BLaER1 (cell line): ENCODE measurements at regions not wholly inside any gene's neighbourhood (a gene's known extent, or its start where the extent isn't known, plus 50 kb on each side); places are given as distances from the start of the nearest gene placed in this dataset.
"Not testable (repeated sequence)": the region's sequence is repeated elsewhere in the genome, so short reads cannot be mapped to it uniquely, and the experiment has no call there.

Source experiments
- H3K27ac ChIP-seq: shearing (Covaris generic); formaldehyde crosslinking; 2 replicates; pipeline ENCODE4 v1.8.1; 2022
- H3K27me3 ChIP-seq: shearing (Covaris generic); formaldehyde crosslinking; 2 replicates; pipeline ENCODE4 v1.8.1; 2022
- H3K36me3 ChIP-seq: shearing (Covaris generic); formaldehyde crosslinking; 2 replicates; pipeline ENCODE4 v1.8.1; 2022
- H3K4me1 ChIP-seq: shearing (Covaris generic); formaldehyde crosslinking; 2 replicates; pipeline ENCODE4 v1.8.1; 2022
- H3K4me2 ChIP-seq: shearing (Covaris generic); formaldehyde crosslinking; 2 replicates; pipeline ENCODE4 v1.8.1; 2022
- H3K4me3 ChIP-seq: shearing (Covaris generic); formaldehyde crosslinking; 2 replicates; pipeline ENCODE4 v1.8.1; 2022
- H3K9ac ChIP-seq: shearing (Covaris generic); formaldehyde crosslinking; 2 replicates; pipeline ENCODE4 v1.8.1; 2022
- H3K9me3 ChIP-seq: shearing (Covaris generic); formaldehyde crosslinking; 2 replicates; pipeline ENCODE4 v1.8.1; 2022
- H4K20me1 ChIP-seq: shearing (Covaris generic); formaldehyde crosslinking; 2 replicates; pipeline ENCODE4 v1.8.1; 2022
- Cebpa-rat ChIP-seq: shearing (Covaris generic); IDR thresholded peaks from 2 replicates; pipeline ENCODE4 v1.8.1; 2022

DNA sequence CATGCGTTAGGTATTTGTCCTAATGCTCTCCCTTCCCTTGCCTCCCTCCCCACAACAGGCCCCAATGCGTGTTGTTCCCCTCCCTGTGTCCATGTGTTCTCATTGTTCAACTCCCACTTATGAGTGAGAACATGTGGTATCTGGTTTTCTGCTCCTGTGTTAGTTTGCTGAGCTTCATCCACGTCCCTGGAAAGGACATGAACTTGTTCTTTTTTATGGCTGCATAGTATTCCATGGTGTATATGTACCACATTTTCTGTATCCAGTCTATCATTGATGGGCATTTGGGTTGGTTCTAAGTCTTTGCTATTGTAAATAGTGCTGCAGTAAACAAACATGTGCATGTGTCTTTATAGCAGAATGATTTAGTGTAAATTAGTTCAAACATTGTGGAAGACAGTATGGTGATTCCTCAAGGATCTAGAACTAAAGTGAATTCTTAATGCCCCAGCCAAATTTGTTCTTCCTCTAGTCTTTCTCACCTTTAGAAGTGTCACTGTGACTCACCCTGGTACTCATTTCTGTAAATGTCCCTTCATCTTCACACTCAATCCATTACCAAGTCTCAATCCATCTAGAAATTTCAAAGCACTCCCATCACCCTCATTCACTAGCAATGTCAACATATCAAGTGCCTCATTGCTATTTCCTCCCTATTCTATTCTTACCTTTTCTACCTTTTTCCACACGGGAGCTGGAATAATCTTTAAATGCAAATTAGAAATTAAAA lies 123.9 kb downstream of the MREG start:
- H3K4me2 ChIP-seq, H3K4me3 ChIP-seq, H3K27me3 ChIP-seq, H4K20me1 ChIP-seq, H3K36me3 ChIP-seq, H3K4me1 ChIP-seq, H3K9ac ChIP-seq, H3K27ac ChIP-seq, H3K9me3 ChIP-seq: not testable (repeated sequence)

DNA sequence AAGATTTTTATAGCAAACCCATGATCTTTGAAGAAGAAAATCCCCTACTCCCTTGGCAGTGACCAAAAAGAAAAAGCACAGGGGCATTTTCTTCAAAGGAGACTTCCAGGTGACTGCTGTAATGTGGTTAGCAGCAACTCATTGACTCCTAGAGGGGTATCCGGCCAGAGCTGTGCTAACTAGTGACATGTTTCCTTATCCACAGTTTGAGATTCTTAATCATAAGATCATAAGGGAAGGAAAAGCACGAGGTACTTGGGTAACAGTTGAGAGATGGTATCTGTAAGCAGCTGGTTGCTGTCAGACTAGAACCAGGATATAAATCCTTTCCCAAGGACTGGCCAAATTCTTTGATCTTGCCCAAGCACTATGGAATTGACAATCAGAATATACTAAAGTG lies 124.7 kb downstream of the MREG start:
- no peak overlapping the region for H3K27ac ChIP-seq
- no peak overlapping the region for H3K9ac ChIP-seq
- no peaks in the 10 kb centered on the region for H3K9me3 ChIP-seq
- H3K4me2 ChIP-seq: no peak overlapping the region
- no peak overlapping the region for H3K4me3 ChIP-seq
- no peaks in the 10 kb centered on the region for H4K20me1 ChIP-seq
- no peaks in the 10 kb centered on the region for H3K4me1 ChIP-seq
- no peaks in the 10 kb centered on the region for H3K36me3 ChIP-seq
- no peaks in the 10 kb centered on the region for H3K27me3 ChIP-seq
- TF ChIP-seq Cebpa-rat: no peak

DNA sequence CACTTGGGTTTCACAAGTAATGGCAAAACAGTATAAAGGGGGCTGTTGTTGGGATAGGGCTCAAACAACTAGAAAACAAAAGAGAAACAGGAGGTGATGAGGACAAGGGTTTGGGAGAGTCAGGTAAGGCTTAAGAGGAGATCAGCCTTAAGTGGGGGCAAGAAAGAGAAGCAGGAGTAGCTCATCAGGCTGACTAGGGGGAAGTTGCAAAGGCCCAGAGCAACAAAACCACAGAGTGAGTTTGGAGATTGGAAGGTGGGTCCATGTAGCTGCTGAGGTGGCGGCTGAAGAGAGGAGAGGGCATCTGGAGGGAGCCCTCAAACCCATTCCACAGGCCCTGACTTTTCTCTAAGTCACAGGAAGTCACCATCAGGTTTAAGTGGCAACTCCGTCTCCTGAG lies 126.0 kb downstream of the MREG start:
- no peak overlapping the region for H3K4me2 ChIP-seq

DNA sequence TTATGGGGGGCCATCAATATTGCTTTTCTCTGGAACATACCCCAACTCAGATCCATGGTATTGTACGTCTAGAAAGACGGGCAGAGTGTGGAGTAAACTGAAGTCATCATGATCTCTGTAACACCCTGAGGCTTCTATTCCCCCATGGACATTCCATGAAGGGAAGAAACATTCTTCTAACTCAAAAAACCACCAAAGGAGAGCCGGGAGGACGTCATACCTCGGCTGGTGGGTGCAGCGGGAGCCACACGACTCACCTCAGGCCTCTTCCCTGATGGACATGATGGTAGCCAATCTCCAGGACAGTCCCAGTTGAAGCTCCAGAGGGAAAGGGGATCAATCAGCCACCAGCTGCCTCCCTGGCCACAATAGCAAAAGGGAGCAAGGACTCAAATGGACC lies 127.3 kb downstream of the MREG start:
- Histone ChIP-seq H3K36me3 (no peaks in the 10 kb centered on the region), H3K9ac (no peak overlapping the region), H3K27ac (no peak overlapping the region), H4K20me1 (no peaks in the 10 kb centered on the region), H3K4me2 (no peak overlapping the region), H3K4me3 (no peak overlapping the region), H3K4me1 (no peaks in the 10 kb centered on the region), H3K9me3 (no peaks in the 10 kb centered on the region), H3K27me3 (no peaks in the 10 kb centered on the region)
- TF ChIP-seq Cebpa-rat: no peak

More for the DNA sequence above, 126.0 kb downstream of the MREG start:
- no peak overlapping the region for H3K27ac ChIP-seq
- H3K36me3 ChIP-seq: no peaks in the 10 kb centered on the region
- H3K4me1 ChIP-seq: no peaks in the 10 kb centered on the region
- no peak overlapping the region for H3K4me3 ChIP-seq
- H3K9ac ChIP-seq: no peak overlapping the region
- no peak for TF ChIP-seq Cebpa-rat
- no peaks in the 10 kb centered on the region for H4K20me1 ChIP-seq
- no peaks in the 10 kb centered on the region for H3K27me3 ChIP-seq
- no peaks in the 10 kb centered on the region for H3K9me3 ChIP-seq

DNA sequence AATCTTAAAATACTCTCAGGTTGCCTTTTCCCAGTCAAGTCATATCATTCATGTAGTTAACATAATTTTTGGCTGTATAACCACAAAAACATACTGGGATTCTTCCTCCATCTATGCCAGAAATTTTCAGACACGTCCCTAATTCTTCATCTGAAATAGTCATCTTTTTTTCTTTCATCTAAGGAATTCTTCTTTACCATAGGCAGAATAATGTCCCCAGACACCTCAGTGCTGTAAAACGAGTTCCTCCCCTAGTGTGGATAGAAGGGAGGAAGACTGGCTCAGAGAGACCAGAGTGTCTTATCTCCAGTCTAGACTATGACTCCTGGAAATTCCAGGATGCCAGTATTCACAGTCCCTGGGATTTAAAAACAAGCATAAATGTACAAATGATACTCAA lies 127.8 kb downstream of the MREG start:
- Histone ChIP-seq H3K27ac (no peak overlapping the region), H3K27me3 (no peaks in the 10 kb centered on the region), H3K4me2 (no peak overlapping the region), H3K9ac (no peak overlapping the region), H3K4me1 (no peaks in the 10 kb centered on the region), H4K20me1 (no peaks in the 10 kb centered on the region), H3K4me3 (no peak overlapping the region), H3K36me3 (no peaks in the 10 kb centered on the region), H3K9me3 (no peaks in the 10 kb centered on the region)
- TF ChIP-seq Cebpa-rat: no peak

DNA sequence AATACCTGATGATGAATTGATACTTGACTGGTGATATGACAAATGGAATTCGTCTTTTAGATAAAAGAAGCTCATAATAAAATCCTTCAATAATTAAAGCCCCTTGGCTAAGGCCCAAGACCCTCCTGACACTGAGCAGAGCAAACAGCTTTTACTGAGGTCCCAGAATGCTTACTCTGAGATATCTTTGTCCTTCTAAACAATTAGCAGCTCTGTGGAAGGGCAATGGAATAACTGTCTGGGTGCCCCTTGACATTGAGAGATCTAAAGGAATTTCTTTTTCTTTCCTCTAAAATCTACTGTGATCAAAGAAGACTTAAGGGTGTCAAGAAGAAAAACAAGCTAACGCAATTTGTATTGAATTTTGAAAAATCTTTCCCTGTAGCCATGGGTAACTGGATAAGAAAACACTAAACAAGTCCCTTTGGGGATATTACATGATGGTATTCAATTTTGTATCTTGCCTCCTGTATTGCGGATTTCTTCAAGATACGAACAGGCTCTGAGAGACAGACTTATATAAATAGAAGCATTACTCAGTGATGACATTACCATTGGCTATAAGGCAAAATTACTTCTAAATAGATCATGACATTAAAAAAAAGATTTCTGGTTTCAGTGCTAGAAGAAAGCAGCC lies 128.8 kb downstream of the MREG start:
- H3K27ac ChIP-seq: no peak overlapping the region
- no peaks in the 10 kb centered on the region for H3K36me3 ChIP-seq
- no peak overlapping the region for H3K4me2 ChIP-seq
- H3K9ac ChIP-seq: no peak overlapping the region
- H4K20me1 ChIP-seq: no peaks in the 10 kb centered on the region
- H3K4me3 ChIP-seq: no peak overlapping the region
- TF ChIP-seq Cebpa-rat: no peak
- no peaks in the 10 kb centered on the region for H3K27me3 ChIP-seq
- H3K9me3 ChIP-seq: no peaks in the 10 kb centered on the region
- no peaks in the 10 kb centered on the region for H3K4me1 ChIP-seq

DNA sequence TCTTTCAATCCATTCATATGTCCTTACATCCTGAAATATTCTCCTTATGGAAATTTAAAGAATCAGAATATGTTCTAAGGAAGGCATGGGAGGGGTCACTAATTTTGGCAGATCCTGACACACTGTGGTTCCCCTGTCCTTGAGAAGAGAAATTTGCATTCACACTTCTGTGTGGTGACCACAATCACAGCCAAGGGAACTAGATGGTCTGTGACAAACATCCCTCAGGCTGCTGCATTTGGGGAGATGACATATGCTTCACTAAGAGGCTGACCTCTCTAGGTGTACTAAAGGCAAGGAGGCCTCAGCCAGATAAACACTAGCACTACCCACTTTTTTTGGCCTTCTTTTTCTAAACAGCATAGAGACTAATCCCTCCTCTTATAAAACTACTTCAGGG lies 129.6 kb downstream of the MREG start:
- H3K4me1 ChIP-seq: no peaks in the 10 kb centered on the region
- H3K27ac ChIP-seq: no peak overlapping the region
- H3K27me3 ChIP-seq: no peaks in the 10 kb centered on the region
- no peak overlapping the region for H3K4me3 ChIP-seq
- no peak for TF ChIP-seq Cebpa-rat
- no peaks in the 10 kb centered on the region for H3K9me3 ChIP-seq
- no peaks in the 10 kb centered on the region for H4K20me1 ChIP-seq
- H3K36me3 ChIP-seq: no peaks in the 10 kb centered on the region
- H3K9ac ChIP-seq: no peak overlapping the region
- no peak overlapping the region for H3K4me2 ChIP-seq

DNA sequence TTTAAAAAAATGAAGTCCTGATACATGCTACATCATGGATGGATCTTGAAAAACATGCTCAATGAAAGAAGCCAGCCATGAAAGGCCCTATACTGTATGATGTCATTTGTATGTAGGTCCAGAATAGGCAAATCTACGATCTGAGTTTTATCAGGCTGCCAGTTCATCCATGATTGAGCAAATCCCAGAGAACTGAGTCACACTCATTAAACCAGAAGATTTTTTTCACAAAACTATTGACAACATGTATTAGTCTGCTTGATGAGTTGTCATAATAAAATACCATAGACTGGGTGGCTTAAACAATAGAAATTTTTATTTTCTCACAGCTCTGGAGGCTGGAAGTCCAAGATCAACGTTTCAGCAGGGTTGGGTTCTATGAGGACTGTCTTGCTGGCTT lies 130.7 kb downstream of the MREG start:
- Histone ChIP-seq H3K36me3 (no peaks in the 10 kb centered on the region), H3K27me3 (no peaks in the 10 kb centered on the region), H3K4me3 (no peak overlapping the region), H3K4me1 (no peaks in the 10 kb centered on the region), H4K20me1 (no peaks in the 10 kb centered on the region), H3K9ac (no peak overlapping the region), H3K9me3 (no peaks in the 10 kb centered on the region), H3K27ac (no peak overlapping the region), H3K4me2 (no peak overlapping the region)
- TF ChIP-seq Cebpa-rat: no peak

DNA sequence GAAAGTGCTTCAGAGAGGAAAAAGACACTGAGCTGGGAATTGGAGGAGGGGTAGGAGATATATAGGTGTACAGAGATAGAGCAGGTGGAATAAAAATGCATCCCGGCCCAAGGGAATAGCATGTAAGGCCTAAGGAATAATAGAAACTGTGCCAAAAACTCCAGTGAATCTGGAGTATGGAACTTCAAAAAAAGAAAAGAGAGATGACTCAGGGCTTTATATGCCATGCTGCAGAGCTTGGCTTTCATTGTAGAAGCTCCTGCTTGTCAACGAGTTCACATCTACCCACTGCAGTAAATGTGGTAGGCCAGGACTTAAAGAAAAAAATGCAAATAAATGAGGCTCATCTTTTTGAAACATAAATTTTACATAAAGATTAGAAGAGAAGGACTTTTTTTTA lies 131.8 kb downstream of the MREG start:
- Histone ChIP-seq H3K9ac (no peak overlapping the region), H3K4me3 (no peak overlapping the region), H3K4me2 (no peak overlapping the region), H3K36me3 (no peaks in the 10 kb centered on the region), H4K20me1 (no peaks in the 10 kb centered on the region), H3K4me1 (no peaks in the 10 kb centered on the region), H3K9me3 (no peaks in the 10 kb centered on the region), H3K27ac (no peak overlapping the region), H3K27me3 (no peaks in the 10 kb centered on the region)
- TF ChIP-seq Cebpa-rat: no peak

DNA sequence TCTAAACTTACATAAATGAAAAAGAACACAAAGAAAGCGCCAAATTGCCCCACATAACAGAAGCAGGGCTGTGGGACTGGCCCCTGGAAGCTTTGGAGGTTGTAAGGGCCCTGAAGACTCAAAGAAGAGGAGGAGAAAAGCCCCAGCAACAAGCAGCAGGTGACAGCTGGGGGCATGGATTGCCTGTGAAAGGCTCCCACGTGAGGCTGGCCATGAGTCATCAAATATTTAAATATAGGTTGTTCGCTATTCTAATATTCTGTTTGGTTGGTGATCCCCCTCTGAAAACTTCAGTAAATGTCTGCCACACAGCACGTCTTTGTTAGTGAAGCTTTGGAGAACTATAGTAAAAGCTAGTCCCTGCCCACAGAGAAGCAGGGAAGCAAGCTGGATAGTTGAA lies 132.4 kb downstream of the MREG start:
- Histone ChIP-seq H3K36me3 (no peaks in the 10 kb centered on the region), H3K27me3 (no peaks in the 10 kb centered on the region), H3K9ac (no peak overlapping the region), H3K9me3 (no peaks in the 10 kb centered on the region), H3K4me1 (no peaks in the 10 kb centered on the region), H4K20me1 (no peaks in the 10 kb centered on the region), H3K27ac (no peak overlapping the region), H3K4me2 (no peak overlapping the region), H3K4me3 (no peak overlapping the region)
- no peak for TF ChIP-seq Cebpa-rat
